ENCODE measurements at regions not wholly inside any gene's neighbourhood (a gene's known extent, or its start where the extent isn't known, plus 50 kb on each side); places are given as distances from the start of the nearest gene placed in this dataset.

GRCh38 chr7:68770649-68771048, 827.6 kb upstream of the AUTS2 start:
- no peak overlapping the region for H2AFZ ChIP-seq (ENCODE audit: low read depth, low read length)
- no peak overlapping the region for H3K9ac ChIP-seq (ENCODE audit: low read length)
- H3K4me1 ChIP-seq (ENCODE audit: low read length), result no peaks in the 10 kb centered on the region
- no peak overlapping the region for H3K4me2 ChIP-seq (ENCODE audit: low read length)
- H3K27me3 ChIP-seq (ENCODE audit: low read depth, low read length), result no peaks in the 10 kb centered on the region
- no peaks in the 10 kb centered on the region for H3K36me3 ChIP-seq (replicated peaks; ENCODE audit: low read depth, low read length)
- no peaks in the 10 kb centered on the region for H4K20me1 ChIP-seq (ENCODE audit: insufficient read depth, low read length)
- H3K9me3 ChIP-seq (ENCODE audit: insufficient read depth, low read length), result no peaks in the 10 kb centered on the region
- H3K27ac ChIP-seq (ENCODE audit: low read length), result no peak overlapping the region
- no peak for TF ChIP-seq EZH2phosphoT487 (IDR thresholded peaks at IDR 0.05; ENCODE audit: low read depth)
- TF ChIP-seq CTCF (IDR thresholded peaks at IDR 0.05; ENCODE audit: low read depth, low read length), result no peak
- H3K79me2 ChIP-seq (ENCODE audit: low read length), result no peaks in the 10 kb centered on the region
- H3K4me3 ChIP-seq (ENCODE audit: low read length), result no peak overlapping the region

- Histone ChIP-seq H3K4me2 (ENCODE audit: low read length) (no peak overlapping the region), H3K27me3 (ENCODE audit: low read depth, low read length) (no peaks in the 10 kb centered on the region), H3K9ac (ENCODE audit: low read length) (no peak overlapping the region), H3K9me3 (ENCODE audit: insufficient read depth, low read length) (no peaks in the 10 kb centered on the region), H3K4me3 (ENCODE audit: low read length) (no peak overlapping the region), H3K36me3 (replicated peaks; ENCODE audit: low read depth, low read length) (no peaks in the 10 kb centered on the region), H3K4me1 (ENCODE audit: low read length) (no peaks in the 10 kb centered on the region), H3K79me2 (ENCODE audit: low read length) (no peaks in the 10 kb centered on the region), H4K20me1 (ENCODE audit: insufficient read depth, low read length) (no peaks in the 10 kb centered on the region), H3K27ac (ENCODE audit: low read length) (no peak overlapping the region), H2AFZ (ENCODE audit: low read depth, low read length) (no peak overlapping the region)
- no peak for TF ChIP-seq EZH2phosphoT487 (IDR thresholded peaks at IDR 0.05; ENCODE audit: low read depth)
- TF ChIP-seq CTCF (IDR thresholded peaks at IDR 0.05; ENCODE audit: low read depth, low read length), result no peak
These were observed 821.9 kb upstream of the AUTS2 start for GRCh38 chr7:68776326-68776725.

- Histone ChIP-seq H2AFZ (ENCODE audit: low read depth, low read length) (no peak overlapping the region), H3K36me3 (replicated peaks; ENCODE audit: low read depth, low read length) (no peaks in the 10 kb centered on the region), H3K27ac (ENCODE audit: low read length) (no peak overlapping the region), H3K4me1 (ENCODE audit: low read length) (no peaks in the 10 kb centered on the region), H4K20me1 (ENCODE audit: insufficient read depth, low read length) (no peaks in the 10 kb centered on the region), H3K9ac (ENCODE audit: low read length) (no peak overlapping the region), H3K9me3 (ENCODE audit: insufficient read depth, low read length) (no peaks in the 10 kb centered on the region), H3K79me2 (ENCODE audit: low read length) (no peaks in the 10 kb centered on the region), H3K4me2 (ENCODE audit: low read length) (no peak overlapping the region), H3K4me3 (ENCODE audit: low read length) (no peak overlapping the region), H3K27me3 (ENCODE audit: low read depth, low read length) (no peaks in the 10 kb centered on the region)
- TF ChIP-seq EZH2phosphoT487 (IDR thresholded peaks at IDR 0.05; ENCODE audit: low read depth) (no peak), CTCF (IDR thresholded peaks at IDR 0.05; ENCODE audit: low read depth, low read length) (no peak)
These were observed 814.6 kb upstream of the AUTS2 start for GRCh38 chr7:68783684-68784083.

GRCh38 chr7:68785036-68785435, 813.2 kb upstream of the AUTS2 start:
- H3K9me3 ChIP-seq (ENCODE audit: insufficient read depth, low read length), result no peaks in the 10 kb centered on the region
- H3K4me1 ChIP-seq (ENCODE audit: low read length), result no peaks in the 10 kb centered on the region
- no peaks in the 10 kb centered on the region for H3K79me2 ChIP-seq (ENCODE audit: low read length)
- TF ChIP-seq EZH2phosphoT487 (IDR thresholded peaks at IDR 0.05; ENCODE audit: low read depth) (no peak), CTCF (IDR thresholded peaks at IDR 0.05; ENCODE audit: low read depth, low read length) (no peak)
- no peaks in the 10 kb centered on the region for H3K36me3 ChIP-seq (replicated peaks; ENCODE audit: low read depth, low read length)
- H3K4me3 ChIP-seq (ENCODE audit: low read length), result no peak overlapping the region
- no peak overlapping the region for H3K9ac ChIP-seq (ENCODE audit: low read length)
- H3K27ac ChIP-seq (ENCODE audit: low read length), result no peak overlapping the region
- H4K20me1 ChIP-seq (ENCODE audit: insufficient read depth, low read length), result no peaks in the 10 kb centered on the region
- no peak overlapping the region for H3K4me2 ChIP-seq (ENCODE audit: low read length)
- no peak overlapping the region for H2AFZ ChIP-seq (ENCODE audit: low read depth, low read length)
- H3K27me3 ChIP-seq (ENCODE audit: low read depth, low read length), result no peaks in the 10 kb centered on the region

Measured in OCI-LY3 (cell line).